ENCODE measurements at regions not wholly inside any gene's neighbourhood (a gene's known extent, or its start where the extent isn't known, plus 50 kb on each side); places are given as distances from the start of the nearest gene placed in this dataset.
A peak's percentile ranks its signal among the peaks of the same experiment; 100 is the strongest.

DNA sequence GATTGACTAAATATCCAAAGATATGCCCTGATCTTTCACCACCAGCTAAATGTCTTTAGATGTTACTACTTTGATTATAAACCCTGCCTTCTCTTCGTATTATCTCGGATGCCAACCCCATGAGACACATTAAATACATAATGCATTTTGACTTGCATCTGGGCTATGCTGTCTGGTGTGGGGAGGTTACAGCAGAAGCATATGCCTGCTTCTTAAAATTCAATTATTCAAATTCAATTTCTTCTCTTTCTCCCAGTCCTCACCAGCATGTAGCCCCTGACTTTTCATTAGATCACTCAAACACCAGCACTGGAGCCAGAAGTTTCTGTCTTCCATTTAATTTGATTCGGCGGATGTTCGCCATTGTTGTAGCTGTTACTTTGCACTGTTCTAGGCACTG lies 360.7 kb upstream of the CAMK1G start:
- no peak overlapping the region for H3K4me3 ChIP-seq (ENCODE audit: low read length)
- TF ChIP-seq, protein P1, sequence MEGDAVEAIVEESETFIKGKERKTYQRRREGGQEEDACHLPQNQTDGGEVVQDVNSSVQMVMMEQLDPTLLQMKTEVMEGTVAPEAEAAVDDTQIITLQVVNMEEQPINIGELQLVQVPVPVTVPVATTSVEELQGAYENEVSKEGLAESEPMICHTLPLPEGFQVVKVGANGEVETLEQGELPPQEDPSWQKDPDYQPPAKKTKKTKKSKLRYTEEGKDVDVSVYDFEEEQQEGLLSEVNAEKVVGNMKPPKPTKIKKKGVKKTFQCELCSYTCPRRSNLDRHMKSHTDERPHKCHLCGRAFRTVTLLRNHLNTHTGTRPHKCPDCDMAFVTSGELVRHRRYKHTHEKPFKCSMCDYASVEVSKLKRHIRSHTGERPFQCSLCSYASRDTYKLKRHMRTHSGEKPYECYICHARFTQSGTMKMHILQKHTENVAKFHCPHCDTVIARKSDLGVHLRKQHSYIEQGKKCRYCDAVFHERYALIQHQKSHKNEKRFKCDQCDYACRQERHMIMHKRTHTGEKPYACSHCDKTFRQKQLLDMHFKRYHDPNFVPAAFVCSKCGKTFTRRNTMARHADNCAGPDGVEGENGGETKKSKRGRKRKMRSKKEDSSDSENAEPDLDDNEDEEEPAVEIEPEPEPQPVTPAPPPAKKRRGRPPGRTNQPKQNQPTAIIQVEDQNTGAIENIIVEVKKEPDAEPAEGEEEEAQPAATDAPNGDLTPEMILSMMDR (IDR thresholded peaks at IDR 0.05; ENCODE audit: insufficient read depth, low read depth, low read length, missing control alignments) = no peak
- no peak for DNase-seq (ENCODE audit: low read depth)

DNA sequence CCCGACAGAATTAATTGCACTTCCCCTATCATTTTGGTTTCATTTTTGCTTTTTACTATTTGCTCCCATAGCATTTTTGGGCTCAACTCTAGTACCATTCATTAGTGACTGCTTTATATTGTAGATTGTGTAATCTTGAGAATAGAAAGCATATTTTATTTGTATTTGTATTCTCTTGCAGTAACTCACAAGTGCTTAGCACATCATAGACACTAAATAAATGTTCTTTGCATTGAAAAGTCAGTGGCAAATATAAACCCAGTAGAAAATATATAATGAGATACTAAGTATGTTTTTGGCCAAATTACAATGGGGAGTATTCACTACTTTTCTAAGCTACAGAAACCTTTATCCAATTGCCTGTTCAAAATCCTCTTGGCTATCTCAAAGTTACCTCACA lies 359.7 kb upstream of the CAMK1G start:
- TF ChIP-seq, protein P1 (IDR thresholded peaks at IDR 0.05; ENCODE audit: insufficient read depth, low read depth, low read length, missing control alignments) = no peak
- no peak for DNase-seq (ENCODE audit: low read depth)
- H3K4me3 ChIP-seq (ENCODE audit: low read length) = no peak overlapping the region

DNA sequence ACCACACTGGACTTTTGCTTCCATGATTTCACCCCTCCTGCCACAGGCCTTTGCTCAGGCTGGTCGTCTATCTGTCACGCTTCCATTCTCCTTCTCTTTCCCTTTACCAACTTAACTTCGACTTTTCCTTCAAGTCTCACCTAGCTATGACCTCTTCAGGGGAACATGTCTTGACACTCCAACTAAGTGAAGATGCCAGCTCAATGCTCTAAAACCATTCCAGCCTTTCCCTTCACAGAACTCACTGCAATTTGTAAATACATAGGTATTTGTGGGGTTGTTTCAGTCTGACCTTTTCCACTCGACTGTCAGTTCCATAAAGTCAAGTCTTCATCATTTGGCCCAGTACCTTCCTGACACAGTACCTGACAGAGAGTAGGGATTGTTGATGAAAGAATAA lies 358.6 kb upstream of the CAMK1G start:
- TF ChIP-seq, protein P1 (IDR thresholded peaks at IDR 0.05; ENCODE audit: insufficient read depth, low read depth, low read length, missing control alignments) = no peak
- DNase-seq (ENCODE audit: low read depth) = no peak
- no peak overlapping the region for H3K4me3 ChIP-seq (ENCODE audit: low read length)

DNA sequence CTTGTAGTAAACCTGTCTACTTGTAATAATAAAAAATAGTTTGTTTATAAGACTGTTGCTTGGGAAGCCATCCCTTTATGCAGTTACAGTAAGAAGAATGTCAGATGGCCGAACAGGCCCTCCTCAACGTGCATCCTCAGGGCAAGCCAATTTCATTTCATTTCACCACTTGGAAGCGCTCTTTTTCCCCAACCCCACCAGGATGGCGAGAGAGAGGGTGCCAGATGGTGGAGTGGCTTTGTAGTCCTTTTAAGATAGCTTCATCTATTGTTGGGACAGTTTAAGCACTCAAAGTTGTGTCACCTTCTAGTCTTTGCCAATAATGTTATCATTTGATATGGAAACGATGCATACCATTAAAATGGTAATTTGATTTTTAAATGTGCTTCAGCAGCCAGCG lies 356.3 kb upstream of the CAMK1G start:
- DNase-seq (ENCODE audit: low read depth) = no peak
- no peak overlapping the region for H3K4me3 ChIP-seq (ENCODE audit: low read length)
- TF ChIP-seq, protein P1 (IDR thresholded peaks at IDR 0.05; ENCODE audit: insufficient read depth, low read depth, low read length, missing control alignments) = no peak

DNA sequence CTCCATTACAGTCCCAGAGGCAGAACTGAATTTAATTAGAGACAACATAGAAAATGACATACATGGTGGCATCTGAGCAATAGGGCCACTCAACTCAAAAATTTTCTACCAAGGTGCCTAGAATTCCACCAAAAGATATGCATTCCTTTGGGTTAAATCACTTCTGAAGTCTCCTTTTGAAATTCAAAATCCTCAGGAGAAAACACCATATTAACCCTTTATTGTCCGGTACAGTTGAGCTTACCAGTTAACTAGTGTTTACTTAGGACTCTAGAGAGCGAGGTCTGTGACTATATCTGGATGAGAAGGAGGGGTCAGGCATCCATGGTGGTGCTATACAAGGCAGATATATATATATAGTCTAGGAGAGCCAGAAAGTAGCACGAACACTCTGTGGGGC lies 355.6 kb upstream of the CAMK1G start:
- no peak overlapping the region for H3K4me3 ChIP-seq (ENCODE audit: low read length)
- DNase-seq (ENCODE audit: low read depth) = no peak
- TF ChIP-seq, protein P1 (IDR thresholded peaks at IDR 0.05; ENCODE audit: insufficient read depth, low read depth, low read length, missing control alignments) = no peak

DNA sequence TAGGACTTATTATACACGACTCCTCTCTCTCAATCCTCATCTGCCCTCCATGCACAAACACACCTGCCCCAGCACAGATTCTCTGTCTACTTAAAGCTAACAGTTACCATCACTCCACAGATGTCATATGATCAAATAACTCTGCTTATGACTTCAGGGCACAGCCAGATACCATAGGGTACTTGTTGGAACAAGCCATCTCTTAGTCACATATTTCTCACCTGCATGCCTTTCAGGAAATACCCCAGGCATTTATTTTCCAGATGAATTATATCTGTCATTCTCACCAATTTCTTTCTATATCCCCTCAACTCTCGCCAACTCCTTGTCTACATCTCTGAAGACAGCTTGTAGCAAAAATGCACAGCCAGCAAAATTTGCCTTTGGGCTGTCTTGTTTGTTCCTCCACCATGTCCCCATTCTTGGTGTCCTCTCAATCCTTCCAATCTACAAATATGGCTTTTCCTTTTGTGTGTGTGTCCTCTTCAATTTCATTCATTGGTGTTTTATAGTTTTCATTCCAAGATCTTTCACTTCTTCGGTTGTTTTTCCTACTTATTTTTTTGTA lies 353.9 kb upstream of the CAMK1G start:
- H3K4me3 ChIP-seq (ENCODE audit: low read length) = no peak overlapping the region
- TF ChIP-seq, protein P1 (IDR thresholded peaks at IDR 0.05; ENCODE audit: insufficient read depth, low read depth, low read length, missing control alignments) = no peak
- DNase-seq (ENCODE audit: low read depth) = peak; percentile 96

DNA sequence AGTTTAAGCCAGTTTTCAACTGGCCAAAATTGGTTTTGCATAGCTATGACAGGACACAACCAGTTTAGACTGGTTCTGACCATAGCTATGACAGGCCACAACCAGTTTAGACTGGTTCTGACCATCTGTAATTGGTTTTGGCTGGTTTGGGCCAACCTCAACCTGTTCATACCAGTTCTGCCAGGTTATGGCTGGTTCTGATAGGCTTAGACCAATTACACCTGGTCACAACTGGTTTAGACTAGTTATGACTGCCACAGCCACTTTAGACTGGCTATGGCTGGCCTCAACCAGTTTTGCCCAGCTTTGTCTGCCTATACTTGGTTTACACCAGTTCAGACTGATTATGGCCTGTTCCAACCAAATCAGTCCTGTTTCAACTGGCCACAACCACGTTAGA lies 353.2 kb upstream of the CAMK1G start:
- no peak overlapping the region for H3K4me3 ChIP-seq (ENCODE audit: low read length)
- peak; percentile 46 for DNase-seq (ENCODE audit: low read depth)
- TF ChIP-seq, protein P1 (IDR thresholded peaks at IDR 0.05; ENCODE audit: insufficient read depth, low read depth, low read length, missing control alignments) = no peak
